OCI-LY7 (cell line): ENCODE measurements at regions not wholly inside any gene's neighbourhood (a gene's known extent, or its start where the extent isn't known, plus 50 kb on each side); places are given as distances from the start of the nearest gene placed in this dataset.

ENCODE experiments used
- BruUV-seq: library from RNA; stranded (reverse); fragments of 400-500 nt; replicated peaks from 2 replicates; lab custom pipeline; 2021; lab: Mats Ljungman, UMichigan
- CTCF ChIA-PET: fragments of 300-600 bp; sonication (Branson Sonifier 250); formaldehyde crosslinking; loops from one replicate; lab custom pipeline; 2022; ENCODE audit warnings: antibody characterized with exemption; ENCODE audit not compliant: unreplicated experiment; lab: Charles Lee
- POLR2A ChIA-PET: fragments of 300-600 bp; sonication (Branson Sonifier 250); formaldehyde crosslinking; loops from one replicate; lab custom pipeline; 2022; ENCODE audit warnings: antibody characterized with exemption; lab: Charles Lee
- DNase-seq: peaks from one replicate; pipeline ENCODE4 v3.0.0-alpha.2; 2015; ENCODE audit warnings: low spot score
- H2AFZ ChIP-seq: fragments of 200-600 bp; sonication (generic), shearing (Covaris generic); 2 replicates; pipeline ENCODE4 v1.6.1; 2014; ENCODE audit warnings: mild to moderate bottlenecking, antibody characterized with exemption, low read length, moderate library complexity
- H3K27ac ChIP-seq: fragments of 200-600 bp; sonication (generic); 2 replicates; pipeline ENCODE4 v1.5.1; 2014; ENCODE audit warnings: mixed run types, low read depth, mild to moderate bottlenecking, moderate library complexity, low read length, inconsistent platforms; ENCODE audit not compliant: poor library complexity, severe bottlenecking
- H3K36me3 ChIP-seq: fragments of 200-600 bp; sonication (generic); 2 replicates; pipeline ENCODE4 v1.6.1; 2014; ENCODE audit warnings: mild to moderate bottlenecking, antibody characterized with exemption, low read length, moderate library complexity, mixed read lengths; ENCODE audit not compliant: insufficient read depth
- H3K4me1 ChIP-seq: fragments of 200-600 bp; sonication (generic); 2 replicates; pipeline ENCODE4 v1.5.1; 2014; ENCODE audit warnings: mild to moderate bottlenecking, low read length; ENCODE audit not compliant: insufficient read depth, poor library complexity, severe bottlenecking
- H3K4me2 ChIP-seq: fragments of 200-600 bp; sonication (generic); 2 replicates; pipeline ENCODE4 v1.6.1; 2014; ENCODE audit warnings: mild to moderate bottlenecking, low read length
- H3K4me3 ChIP-seq: fragments of 200-600 bp; sonication (generic); 2 replicates; pipeline ENCODE4 v1.5.1; 2014; ENCODE audit warnings: mild to moderate bottlenecking, low read depth, low read length; ENCODE audit not compliant: poor library complexity, severe bottlenecking
- H3K79me2 ChIP-seq: fragments of 200-600 bp; sonication (generic); 2 replicates; pipeline ENCODE4 v1.6.1; 2016; ENCODE audit warnings: low read depth, mild to moderate bottlenecking, low read length, moderate library complexity, mixed read lengths; ENCODE audit not compliant: insufficient read depth
- H3K9me2 ChIP-seq: fragments of 200-600 bp; sonication (generic); 2 replicates; pipeline ENCODE4 v1.6.1; 2016; ENCODE audit warnings: mild to moderate bottlenecking, low read length, mixed read lengths; ENCODE audit not compliant: insufficient read depth
- H3K9me3 ChIP-seq: fragments of 200-600 bp; sonication (generic); 2 replicates; pipeline ENCODE4 v1.6.1; 2014; ENCODE audit warnings: mild to moderate bottlenecking, mixed run types, low read length, mixed read lengths
- H4K20me1 ChIP-seq: fragments of 200-600 bp; sonication (generic); 2 replicates; pipeline ENCODE4 v1.6.1; 2014; ENCODE audit warnings: mild to moderate bottlenecking, antibody characterized with exemption, low read length, moderate library complexity, mixed read lengths; ENCODE audit not compliant: insufficient read depth
- EZH2phosphoT487 ChIP-seq: fragments of 200-600 bp; sonication (generic); IDR thresholded peaks from 2 replicates; pipeline ENCODE4 v1.6.1; 2018; ENCODE audit warnings: low read depth, borderline replicate concordance, mild to moderate bottlenecking, mixed run types, antibody characterized with exemption, low read length, moderate library complexity, mixed read lengths
- intact Hi-C: fragments of 100-400 bp; cut with micrococcal nuclease; formaldehyde crosslinking; loops from one replicate; pipeline ENCODE4 v1.10.0; 2022; ENCODE audit not compliant: unreplicated experiment
- TF ChIP-seq, protein P1 (sequence below): fragments of 200-600 bp; sonication (generic); conservative IDR thresholded peaks from 2 replicates; pipeline ENCODE4 v1.5.1; 2014; ENCODE audit warnings: mild to moderate bottlenecking, antibody characterized with exemption, low read length, moderate library complexity, mixed read lengths

DNA sequence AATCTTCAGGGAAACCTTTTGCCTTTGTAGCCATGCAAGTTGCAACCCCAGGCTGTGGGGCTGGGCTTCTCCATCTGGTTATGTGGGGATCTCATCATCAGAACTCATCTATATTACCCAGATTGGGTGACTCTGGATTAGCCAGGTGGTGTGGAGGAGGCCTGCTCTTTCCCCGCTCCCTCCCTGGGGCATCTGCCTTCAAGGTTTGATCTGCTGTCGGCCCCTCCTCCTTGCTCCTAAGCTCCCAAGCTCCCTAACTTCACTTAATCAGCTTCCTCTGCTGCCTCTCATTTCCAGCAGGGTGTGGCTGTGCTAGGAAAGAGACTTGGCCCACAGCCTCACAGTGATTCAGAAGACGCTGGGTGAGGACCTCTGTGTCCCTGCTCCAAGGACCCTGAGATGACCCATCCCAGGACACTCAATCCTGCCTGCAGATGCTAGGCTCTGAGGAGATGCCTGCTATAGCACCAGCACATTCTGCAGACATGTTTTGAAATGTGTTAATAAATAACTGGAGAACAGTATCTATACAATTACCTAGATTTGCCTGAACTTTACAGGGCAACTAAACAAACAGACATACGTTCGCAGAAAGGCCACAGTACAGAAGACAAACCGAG lies 392.1 kb upstream of the PODXL start:
- Histone ChIP-seq H3K4me1 (no peaks in the 10 kb centered on the region), H2AFZ (no peak overlapping the region), H3K79me2 (no peaks in the 10 kb centered on the region), H3K4me2 (no peak overlapping the region), H3K36me3 (no peaks in the 10 kb centered on the region), H3K4me3 (no peak overlapping the region), H3K27ac (no peak overlapping the region), H4K20me1 (no peaks in the 10 kb centered on the region), H3K9me2 (no peaks in the 10 kb centered on the region), H3K9me3 (no peaks in the 10 kb centered on the region)
- DNase-seq, result no peak
- CTCF ChIA-PET, result interaction anchor here (0.6 kb wide), 1 partner anchor 40 kb away, joined by 3 read pairs; no protein-coding TSS in a partner anchor
- TF ChIP-seq, protein P1, sequence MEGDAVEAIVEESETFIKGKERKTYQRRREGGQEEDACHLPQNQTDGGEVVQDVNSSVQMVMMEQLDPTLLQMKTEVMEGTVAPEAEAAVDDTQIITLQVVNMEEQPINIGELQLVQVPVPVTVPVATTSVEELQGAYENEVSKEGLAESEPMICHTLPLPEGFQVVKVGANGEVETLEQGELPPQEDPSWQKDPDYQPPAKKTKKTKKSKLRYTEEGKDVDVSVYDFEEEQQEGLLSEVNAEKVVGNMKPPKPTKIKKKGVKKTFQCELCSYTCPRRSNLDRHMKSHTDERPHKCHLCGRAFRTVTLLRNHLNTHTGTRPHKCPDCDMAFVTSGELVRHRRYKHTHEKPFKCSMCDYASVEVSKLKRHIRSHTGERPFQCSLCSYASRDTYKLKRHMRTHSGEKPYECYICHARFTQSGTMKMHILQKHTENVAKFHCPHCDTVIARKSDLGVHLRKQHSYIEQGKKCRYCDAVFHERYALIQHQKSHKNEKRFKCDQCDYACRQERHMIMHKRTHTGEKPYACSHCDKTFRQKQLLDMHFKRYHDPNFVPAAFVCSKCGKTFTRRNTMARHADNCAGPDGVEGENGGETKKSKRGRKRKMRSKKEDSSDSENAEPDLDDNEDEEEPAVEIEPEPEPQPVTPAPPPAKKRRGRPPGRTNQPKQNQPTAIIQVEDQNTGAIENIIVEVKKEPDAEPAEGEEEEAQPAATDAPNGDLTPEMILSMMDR, result no peak
- TF ChIP-seq EZH2phosphoT487, result no peak
- POLR2A ChIA-PET, result no interaction called here
- intact Hi-C loops, result no loop called here
- BruUV-seq, result no TSS peak

- H3K36me3 ChIP-seq, result no peaks in the 10 kb centered on the region
- ChIA-PET CTCF (no interaction called here), POLR2A (no interaction called here)
- H3K4me2 ChIP-seq, result no peak overlapping the region
- H3K9me2 ChIP-seq, result no peaks in the 10 kb centered on the region
- no TSS peak for BruUV-seq
- H3K9me3 ChIP-seq, result no peaks in the 10 kb centered on the region
- no peak overlapping the region for H3K27ac ChIP-seq
- no peak overlapping the region for H2AFZ ChIP-seq
- TF ChIP-seq, protein P1, result no peak
- no peak for TF ChIP-seq EZH2phosphoT487
- no peaks in the 10 kb centered on the region for H3K4me1 ChIP-seq
- H4K20me1 ChIP-seq, result no peaks in the 10 kb centered on the region
- no peak overlapping the region for H3K4me3 ChIP-seq
- DNase-seq, result no peak
- intact Hi-C loops, result no loop called here
- no peaks in the 10 kb centered on the region for H3K79me2 ChIP-seq
These were observed 391.2 kb upstream of the PODXL start for GRCh38 chr7:131947661-131948060.

DNA sequence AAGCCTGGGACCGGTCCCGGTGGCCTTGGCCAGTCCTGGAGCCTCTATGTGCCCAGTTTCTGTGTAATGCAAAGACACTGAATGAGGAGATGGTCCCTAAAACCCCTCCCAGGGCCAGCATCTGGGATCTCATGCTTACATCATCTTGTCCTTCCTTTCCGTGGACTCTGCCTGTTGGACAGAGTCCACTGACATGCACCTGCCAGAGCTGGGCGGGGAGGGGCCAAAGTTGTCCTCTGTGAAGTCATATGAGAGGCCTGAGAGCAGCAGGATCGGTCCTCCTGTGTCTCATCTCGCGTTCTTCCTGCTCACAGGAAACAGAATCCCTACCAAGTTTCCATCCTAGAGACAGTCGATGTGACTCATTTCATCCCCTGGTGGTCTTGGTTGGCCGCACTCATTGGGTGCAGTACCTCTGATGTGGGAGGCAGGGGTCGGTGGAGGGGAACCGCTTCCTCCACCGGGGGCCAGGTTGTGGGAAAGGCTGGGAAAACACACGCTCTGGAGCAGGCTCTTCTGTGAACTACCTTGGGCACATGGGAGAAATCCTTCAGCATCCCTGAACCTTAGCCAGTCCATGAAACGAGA lies 389.6 kb upstream of the PODXL start:
- H3K27ac ChIP-seq, result no peak overlapping the region
- H3K79me2 ChIP-seq, result no peaks in the 10 kb centered on the region
- no TSS peak for BruUV-seq
- no peaks in the 10 kb centered on the region for H3K36me3 ChIP-seq
- no peak for DNase-seq
- H4K20me1 ChIP-seq, result no peaks in the 10 kb centered on the region
- H3K9me3 ChIP-seq, result no peaks in the 10 kb centered on the region
- no peak overlapping the region for H3K4me2 ChIP-seq
- CTCF ChIA-PET, result no interaction called here
- TF ChIP-seq, protein P1, result no peak
- no peak for TF ChIP-seq EZH2phosphoT487
- no peaks in the 10 kb centered on the region for H3K4me1 ChIP-seq
- intact Hi-C loops, result no loop called here
- POLR2A ChIA-PET, result no interaction called here
- H3K4me3 ChIP-seq, result no peak overlapping the region
- no peaks in the 10 kb centered on the region for H3K9me2 ChIP-seq
- no peak overlapping the region for H2AFZ ChIP-seq
